ENCODE measurements at regions not wholly inside any gene's neighbourhood (a gene's known extent, or its start where the extent isn't known, plus 50 kb on each side); places are given as distances from the start of the nearest gene placed in this dataset.

- peaks cover 0 to 5% of the 10 kb centered on the region in 2 donors for H3K4me1 ChIP-seq (ENCODE audit: control insufficient read depth in 1 of 2, insufficient read depth in 2 of 2, low read length in 2 of 2)
- no CpG with 5 or more reads among the region's 1 CpG for WGBS (ENCODE audit: insufficient coverage)
These were observed 73.6 kb upstream of the MAOA start for GRCh38 chrX:43582540-43582913.

GRCh38 chrX:43585922-43586321 is 70.2 kb upstream of the MAOA start:
- intact Hi-C loops (cut with micrococcal nuclease) = no loop called here
- no peaks in the 10 kb centered on the region for H3K79me2 ChIP-seq (ENCODE audit: insufficient read depth, low read length)
- Mint-ChIP-seq H3K4me3 (no peak overlapping the region), H3K27me3 (ENCODE audit: low read depth in 3 of 3) (peaks cover 0 to 2% (median 0%) of the 10 kb centered on the region in 3 donors), H3K9me3 (peaks cover 0 to 2% (median 0%) of the 10 kb centered on the region in 7 donors), H3K36me3 (no peaks in the 10 kb centered on the region), H3K4me1 (peaks cover 12% of the 10 kb centered on the region), H3K27ac (peak overlapping the region in 1 of 7 donors; percentile 46)
- DNase-seq = no peak
- no peaks in the 10 kb centered on the region for H4K20me1 ChIP-seq (ENCODE audit: insufficient read depth, low read length)
- no peaks in the 10 kb centered on the region for H3K9me3 ChIP-seq (replicated peaks in 1 of 2; ENCODE audit: control insufficient read depth in 1 of 2, insufficient read depth in 1 of 2, low read length in 2 of 2)
- H3K27ac ChIP-seq (ENCODE audit: low read depth in 1 of 2, low read length in 2 of 2) = no peak overlapping the region
- no CpG with 5 or more reads among the region's 1 CpG for WGBS (ENCODE audit: insufficient coverage)
- no peak overlapping the region for H3K4me2 ChIP-seq (replicated peaks; ENCODE audit: extremely low read depth, low read length, poor library complexity, severe bottlenecking)
- TF ChIP-seq, protein P1, sequence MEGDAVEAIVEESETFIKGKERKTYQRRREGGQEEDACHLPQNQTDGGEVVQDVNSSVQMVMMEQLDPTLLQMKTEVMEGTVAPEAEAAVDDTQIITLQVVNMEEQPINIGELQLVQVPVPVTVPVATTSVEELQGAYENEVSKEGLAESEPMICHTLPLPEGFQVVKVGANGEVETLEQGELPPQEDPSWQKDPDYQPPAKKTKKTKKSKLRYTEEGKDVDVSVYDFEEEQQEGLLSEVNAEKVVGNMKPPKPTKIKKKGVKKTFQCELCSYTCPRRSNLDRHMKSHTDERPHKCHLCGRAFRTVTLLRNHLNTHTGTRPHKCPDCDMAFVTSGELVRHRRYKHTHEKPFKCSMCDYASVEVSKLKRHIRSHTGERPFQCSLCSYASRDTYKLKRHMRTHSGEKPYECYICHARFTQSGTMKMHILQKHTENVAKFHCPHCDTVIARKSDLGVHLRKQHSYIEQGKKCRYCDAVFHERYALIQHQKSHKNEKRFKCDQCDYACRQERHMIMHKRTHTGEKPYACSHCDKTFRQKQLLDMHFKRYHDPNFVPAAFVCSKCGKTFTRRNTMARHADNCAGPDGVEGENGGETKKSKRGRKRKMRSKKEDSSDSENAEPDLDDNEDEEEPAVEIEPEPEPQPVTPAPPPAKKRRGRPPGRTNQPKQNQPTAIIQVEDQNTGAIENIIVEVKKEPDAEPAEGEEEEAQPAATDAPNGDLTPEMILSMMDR (IDR thresholded peaks at IDR 0.05) = no peak
- no peak overlapping the region for H3K9ac ChIP-seq (ENCODE audit: insufficient read depth, low read length, poor library complexity, severe bottlenecking)
- H3K4me1 ChIP-seq (ENCODE audit: control insufficient read depth in 1 of 2, insufficient read depth in 2 of 2, low read length in 2 of 2) = peaks cover 0 to 5% of the 10 kb centered on the region in 2 donors
- no peaks in the 10 kb centered on the region for H3K36me3 ChIP-seq (replicated peaks in 1 of 2; ENCODE audit: control insufficient read depth in 1 of 2, insufficient read depth in 2 of 2, low read length in 2 of 2)
- H3K27me3 ChIP-seq (ENCODE audit: control insufficient read depth in 2 of 2, insufficient read depth in 2 of 2, low read length in 2 of 2) = no peaks in the 10 kb centered on the region
- no peak overlapping the region for H2AFZ ChIP-seq (ENCODE audit: insufficient read depth, low read depth, low read length, poor library complexity, severe bottlenecking)
- H3K4me3 ChIP-seq (replicated peaks in 1 of 3; ENCODE audit: low read depth in 2 of 3, low read length in 3 of 3) = no peak overlapping the region

More at GRCh38 chrX:43582540-43582913, 73.6 kb upstream of the MAOA start:
- Histone ChIP-seq H3K9me3 (replicated peaks in 1 of 2; ENCODE audit: control insufficient read depth in 1 of 2, insufficient read depth in 1 of 2, low read length in 2 of 2) (no peaks in the 10 kb centered on the region), H2AFZ (ENCODE audit: insufficient read depth, low read depth, low read length, poor library complexity, severe bottlenecking) (no peak overlapping the region), H4K20me1 (ENCODE audit: insufficient read depth, low read length) (no peaks in the 10 kb centered on the region), H3K27ac (ENCODE audit: low read depth in 1 of 2, low read length in 2 of 2) (no peak overlapping the region), H3K27me3 (ENCODE audit: control insufficient read depth in 2 of 2, insufficient read depth in 2 of 2, low read length in 2 of 2) (no peaks in the 10 kb centered on the region), H3K4me3 (replicated peaks in 1 of 3; ENCODE audit: low read depth in 2 of 3, low read length in 3 of 3) (no peak overlapping the region), H3K9ac (ENCODE audit: insufficient read depth, low read length, poor library complexity, severe bottlenecking) (no peak overlapping the region), H3K36me3 (replicated peaks in 1 of 2; ENCODE audit: control insufficient read depth in 1 of 2, insufficient read depth in 2 of 2, low read length in 2 of 2) (no peaks in the 10 kb centered on the region), H3K4me2 (replicated peaks; ENCODE audit: extremely low read depth, low read length, poor library complexity, severe bottlenecking) (no peak overlapping the region), H3K79me2 (ENCODE audit: insufficient read depth, low read length) (no peaks in the 10 kb centered on the region)
- intact Hi-C loops (cut with micrococcal nuclease) = no loop called here
- H3K36me3 Mint-ChIP-seq = no peaks in the 10 kb centered on the region
- peaks cover 0 to 2% (median 0%) of the 10 kb centered on the region in 3 donors for H3K27me3 Mint-ChIP-seq (ENCODE audit: low read depth in 3 of 3)
- H3K4me1 Mint-ChIP-seq = peaks cover 5% of the 10 kb centered on the region
- no peak for DNase-seq
- TF ChIP-seq, protein P1 (IDR thresholded peaks at IDR 0.05) = no peak
- no peak overlapping the region for H3K4me3 Mint-ChIP-seq
- peaks cover 0 to 2% (median 0%) of the 10 kb centered on the region in 7 donors for H3K9me3 Mint-ChIP-seq
- H3K27ac Mint-ChIP-seq = no peak overlapping the region
